GM18511 (cell line): ENCODE measurements at regions not wholly inside any gene's neighbourhood (a gene's known extent, or its start where the extent isn't known, plus 50 kb on each side); places are given as distances from the start of the nearest gene placed in this dataset.
"Not testable (repeated sequence)": the region's sequence is repeated elsewhere in the genome, so short reads cannot be mapped to it uniquely, and the experiment has no call there.

Experiments
- ATAC-seq: cut with Tn5 transposase; IDR thresholded peaks from one replicate; pipeline ENCODE4 v1.9.1; 2021; ENCODE audit warnings: mild to moderate bottlenecking, moderate library complexity; ENCODE audit not compliant: unreplicated experiment

DNA sequence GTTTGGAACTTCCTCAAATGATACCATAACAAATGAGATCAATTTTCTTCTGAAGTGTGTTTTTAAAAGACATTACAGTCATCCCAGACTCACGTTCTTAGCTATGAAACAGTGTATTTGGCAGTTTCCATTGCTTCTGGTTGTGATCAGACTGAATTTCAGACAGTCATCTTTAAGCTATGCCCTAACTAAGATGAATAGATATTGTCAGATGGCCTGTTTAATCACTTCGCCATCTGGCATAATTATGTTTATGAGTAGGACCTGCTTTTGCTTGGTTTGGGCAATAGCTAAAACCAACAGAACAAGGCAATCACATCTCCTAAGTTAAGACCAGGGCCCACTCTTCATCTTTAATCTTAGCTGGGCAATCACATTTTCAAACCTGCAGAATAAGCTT, 313.1 kb downstream of the SV2B start:
- ATAC-seq, result no peak

DNA sequence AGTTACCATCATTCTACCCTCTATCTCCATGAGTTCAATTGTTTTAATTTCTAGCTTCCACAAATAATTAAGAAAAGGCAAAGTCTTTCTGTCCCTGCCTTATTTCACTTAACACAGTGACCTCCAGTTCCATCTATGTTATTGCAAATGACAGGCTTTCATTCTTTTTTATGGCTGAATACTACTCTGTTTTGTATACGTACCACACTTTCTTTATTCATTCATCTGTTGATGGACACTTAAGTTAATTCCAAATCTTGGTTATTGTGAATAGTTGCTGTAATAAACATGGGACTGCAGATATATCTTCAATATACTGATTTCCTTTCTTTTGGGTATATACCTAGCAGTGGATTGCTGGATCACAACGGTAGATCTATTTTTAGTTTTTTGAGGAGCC, 314.1 kb downstream of the SV2B start:
- no peak for ATAC-seq

DNA sequence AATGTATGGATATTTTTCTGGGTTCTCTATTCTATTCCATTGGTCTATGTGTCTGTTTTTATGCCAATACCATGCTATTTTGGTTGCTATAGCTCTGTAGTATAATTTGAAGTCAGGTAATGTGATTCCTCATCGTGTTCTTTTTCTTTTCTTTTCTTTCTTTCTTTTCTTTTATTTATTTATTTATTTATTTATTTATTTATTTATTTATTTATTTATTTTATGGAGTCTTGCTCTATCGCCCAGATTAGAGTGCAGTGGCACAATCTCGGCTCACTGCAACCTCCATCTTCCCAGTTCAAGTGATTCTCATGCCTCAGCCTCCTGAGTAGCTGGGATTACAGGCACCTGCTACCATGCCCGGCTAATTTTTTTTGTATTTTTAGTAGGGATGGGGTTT, 315.2 kb downstream of the SV2B start:
- ATAC-seq, result not testable (repeated sequence)

DNA sequence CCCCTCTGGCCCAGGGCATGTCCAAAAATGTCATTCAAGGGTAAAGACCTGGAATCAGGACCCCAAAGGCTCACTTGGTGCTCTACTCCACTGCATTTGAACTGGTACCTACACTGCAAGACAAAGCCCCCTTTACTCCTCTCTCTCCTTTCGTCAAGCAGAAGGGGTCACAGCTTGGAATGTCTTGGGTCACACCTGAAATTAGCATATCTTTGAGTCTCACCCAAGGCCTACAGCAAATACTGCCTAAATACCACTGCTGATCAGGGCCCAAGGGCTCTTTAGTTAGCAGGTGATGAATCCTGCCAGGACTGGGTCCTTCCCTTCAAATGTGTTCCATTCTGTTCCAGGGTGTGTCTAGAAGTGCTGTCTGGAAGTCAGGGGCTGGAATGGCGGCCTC, 320.6 kb downstream of the SV2B start:
- no peak for ATAC-seq

DNA sequence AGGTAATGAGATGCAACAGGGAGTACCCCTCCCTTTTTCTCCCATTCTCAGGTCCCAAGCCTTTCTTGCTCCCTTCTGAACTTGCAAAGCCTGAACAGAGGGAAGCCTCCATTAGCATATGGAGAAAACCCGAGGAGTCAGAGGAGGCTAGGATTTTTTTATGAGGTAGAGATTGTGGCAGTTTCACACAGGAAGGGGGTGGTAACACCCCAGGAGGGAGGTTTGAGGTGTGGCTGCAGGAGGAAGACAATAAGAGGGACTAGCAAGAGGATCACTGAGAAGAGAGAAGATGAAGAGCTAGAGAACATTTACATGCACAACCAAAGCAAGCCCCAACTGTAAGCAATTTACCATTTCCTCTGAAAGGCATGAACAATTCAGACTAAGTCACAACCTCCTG, 322.7 kb downstream of the SV2B start:
- no peak for ATAC-seq

DNA sequence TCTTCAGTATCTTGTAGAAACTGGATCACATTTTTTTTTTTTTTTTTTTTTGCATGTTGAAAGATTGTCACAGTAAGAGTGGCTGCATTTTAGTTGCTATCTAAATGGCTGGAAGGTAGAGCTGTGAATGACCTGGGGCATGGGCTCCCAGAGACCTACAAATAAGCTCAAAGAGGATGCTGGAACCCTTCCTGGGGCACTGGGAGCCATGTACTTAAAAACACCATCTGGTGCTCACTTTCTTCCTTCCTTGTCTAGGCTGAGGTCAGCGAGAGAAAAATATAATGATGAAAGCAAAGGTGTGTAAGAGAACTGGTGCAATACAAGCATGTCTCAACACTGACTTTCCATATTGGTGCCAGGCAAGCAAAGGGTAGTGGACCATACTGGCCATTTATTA, 323.9 kb downstream of the SV2B start:
- ATAC-seq, result no peak

DNA sequence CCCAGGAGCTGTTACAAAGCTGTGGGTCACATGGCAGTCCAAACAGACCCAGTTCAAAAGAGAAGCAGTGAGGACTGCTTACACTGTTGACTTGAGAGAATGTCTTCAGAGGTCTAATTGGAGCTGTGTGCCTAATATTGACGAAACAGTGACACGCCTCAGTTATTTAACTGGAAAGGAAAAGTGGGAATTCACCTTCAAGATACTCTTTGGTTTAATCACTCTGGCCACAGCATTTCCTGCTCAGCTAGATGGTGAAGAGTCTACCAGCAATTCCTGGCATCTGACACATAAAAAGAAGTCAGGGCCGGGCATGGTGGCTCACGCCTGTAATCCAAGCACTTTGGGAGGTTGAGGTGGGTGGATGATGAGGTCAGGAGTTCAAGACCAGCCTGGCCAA, 326.4 kb downstream of the SV2B start:
- ATAC-seq, result no peak

DNA sequence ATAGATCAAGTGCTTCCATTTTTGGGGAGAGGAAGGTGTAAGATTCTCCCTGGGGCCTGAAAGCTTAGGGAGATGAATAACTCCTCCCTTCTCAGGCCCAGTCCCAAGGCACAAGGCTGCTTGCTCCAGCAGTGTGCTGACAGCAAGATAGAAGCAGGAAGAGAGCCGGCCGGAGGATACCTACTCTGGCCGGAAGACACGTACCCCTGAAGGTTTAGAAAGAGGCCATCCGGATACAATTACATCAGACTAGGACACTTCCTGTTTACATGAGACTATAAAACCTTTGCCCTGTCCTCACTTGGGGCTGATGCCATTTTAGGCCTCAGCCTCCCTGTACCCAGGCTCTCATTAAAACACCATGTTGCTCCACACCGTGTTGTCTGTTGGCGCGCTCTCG, 329.9 kb downstream of the SV2B start:
- no peak for ATAC-seq

DNA sequence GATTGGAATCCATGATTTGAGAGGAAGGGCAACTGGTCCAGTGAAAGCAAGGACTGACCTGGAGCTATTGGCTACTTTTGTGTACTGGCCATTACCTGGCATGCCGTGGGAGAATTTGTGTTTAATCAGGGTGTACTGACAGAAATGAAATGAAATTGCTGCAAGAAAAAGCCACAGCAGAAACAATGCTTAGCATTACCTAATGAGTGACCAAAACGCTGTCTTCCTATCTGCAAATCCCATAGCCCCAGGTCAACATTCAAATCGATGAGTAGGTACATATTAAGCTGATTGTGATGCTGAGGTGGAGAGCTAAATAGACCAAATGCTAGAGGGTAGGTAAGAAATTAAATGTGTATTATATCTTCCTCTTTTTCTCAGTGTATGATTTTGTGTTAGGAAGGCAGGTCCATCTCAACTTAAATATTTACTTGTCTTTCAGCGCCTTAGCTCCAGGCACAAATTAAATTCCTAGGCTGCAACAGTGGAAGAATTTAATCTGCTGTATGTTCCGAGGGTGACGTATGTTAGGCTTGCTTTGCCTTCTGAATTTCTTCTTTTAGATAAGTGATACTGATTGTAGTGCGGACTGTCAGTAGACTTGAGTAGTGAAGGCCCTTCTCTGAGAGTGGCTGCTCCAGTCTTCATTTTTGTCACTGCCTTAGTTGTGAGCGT, 331.1 kb downstream of the SV2B start:
- ATAC-seq, result no peak

DNA sequence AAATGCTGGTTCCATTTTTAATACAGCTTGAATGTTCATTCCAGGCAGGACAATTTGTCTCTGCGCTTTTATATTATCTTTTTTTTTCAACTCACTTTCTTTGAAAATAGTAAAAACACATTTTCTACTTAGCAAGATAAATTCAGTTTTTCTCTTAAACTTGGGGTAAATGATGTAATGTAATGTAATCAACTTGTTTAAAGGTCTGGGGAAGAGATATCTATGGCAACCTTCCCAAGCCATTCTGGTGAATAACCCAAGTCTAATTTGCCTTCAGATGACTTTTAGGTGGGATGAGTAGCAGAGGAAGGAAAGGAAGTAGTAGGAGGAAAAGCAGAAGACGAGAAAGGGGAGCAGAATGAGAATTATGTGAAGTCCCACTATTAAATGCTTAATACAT, 335.1 kb downstream of the SV2B start:
- ATAC-seq, result no peak

DNA sequence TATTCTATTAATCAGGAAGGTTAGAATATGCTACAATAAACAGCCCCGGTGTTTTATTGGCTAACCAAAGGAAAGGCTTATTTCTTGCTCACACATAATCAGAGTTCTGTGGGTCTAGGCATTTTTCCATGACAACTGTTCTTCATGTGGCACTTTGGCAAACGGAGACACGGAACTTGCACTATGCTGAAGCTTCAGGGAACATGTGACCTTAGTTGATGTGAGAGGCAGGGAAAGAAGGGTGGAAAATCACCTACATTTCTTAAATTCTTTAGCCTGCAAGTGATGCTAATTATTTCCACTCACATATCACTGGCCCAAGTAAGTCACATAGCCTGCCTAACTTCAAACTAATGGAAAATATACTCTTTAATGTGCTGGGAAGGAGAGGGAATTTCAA, 344.6 kb downstream of the SV2B start:
- no peak for ATAC-seq

DNA sequence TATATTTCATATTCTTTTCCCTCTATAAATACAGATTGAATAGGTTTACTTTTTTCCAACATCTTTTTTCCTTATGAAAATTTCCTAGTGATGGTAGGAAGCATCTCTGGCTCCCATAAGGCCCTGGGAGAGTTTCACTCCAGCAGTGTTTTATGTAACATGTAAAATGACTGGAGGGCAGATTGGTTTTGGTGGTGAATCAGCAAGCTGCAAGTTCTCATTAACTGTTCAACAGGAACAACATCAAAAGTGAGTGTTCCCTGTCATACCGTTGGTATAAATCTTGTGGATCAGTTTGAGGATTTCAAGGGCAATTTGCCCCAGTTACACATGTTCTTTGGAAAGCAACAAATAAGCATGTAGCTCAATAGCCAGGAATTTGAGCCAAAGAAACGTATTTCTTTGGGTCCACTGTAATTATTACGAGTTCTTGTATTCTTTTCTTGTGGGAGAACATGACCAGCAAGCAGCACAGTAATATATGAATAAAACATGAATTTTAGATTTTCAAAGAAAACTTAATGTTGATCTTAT, 345.7 kb downstream of the SV2B start:
- no peak for ATAC-seq

DNA sequence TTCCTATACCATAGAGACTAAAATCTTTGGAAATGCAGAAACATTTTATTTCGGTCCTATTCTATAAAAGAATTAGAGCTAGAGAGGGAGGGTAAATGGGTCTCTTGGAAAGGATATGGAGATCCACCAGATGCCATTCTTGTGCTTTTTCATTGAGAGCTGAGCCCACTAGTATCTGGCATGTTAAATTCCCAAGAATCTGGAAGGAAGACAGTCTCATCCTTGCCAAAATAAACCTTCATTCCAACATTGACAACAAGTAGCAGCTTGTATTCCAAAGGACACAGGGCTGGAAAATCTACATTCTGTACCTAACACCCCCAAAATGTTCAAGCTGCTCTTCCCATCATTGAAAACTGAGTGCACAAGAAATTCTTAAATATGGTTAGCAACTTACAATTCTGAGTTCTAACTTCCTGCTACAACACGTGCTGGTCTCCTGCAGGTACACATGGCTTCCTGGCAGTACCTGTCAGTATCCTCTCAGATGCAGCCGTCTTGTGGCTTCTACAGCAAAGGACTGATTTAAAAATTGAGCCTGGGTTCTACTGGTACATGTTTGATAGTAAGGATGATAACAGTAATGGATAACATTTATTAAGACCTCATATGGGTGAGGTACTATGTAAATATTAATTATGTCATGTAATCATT, 348.1 kb downstream of the SV2B start:
- no peak for ATAC-seq

DNA sequence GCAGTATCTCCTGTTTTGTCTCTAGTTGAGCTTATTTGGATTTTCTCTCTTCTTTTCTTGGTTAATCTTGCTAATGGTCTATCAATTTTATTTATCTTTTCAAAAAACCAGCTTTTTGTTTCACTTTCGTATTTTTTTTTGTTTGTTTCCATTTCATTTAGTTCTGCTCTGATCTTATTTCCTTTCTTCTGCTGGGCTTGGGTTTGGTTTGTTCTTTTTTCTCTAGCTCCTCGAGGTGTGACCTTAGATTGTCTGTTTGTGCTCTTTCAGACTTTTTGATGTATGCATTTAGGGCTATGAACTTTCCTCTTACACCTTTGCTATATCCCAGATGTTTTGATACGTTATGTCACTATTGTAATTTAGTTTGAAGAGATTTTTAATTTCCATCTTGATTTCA, 353.3 kb downstream of the SV2B start:
- ATAC-seq, result not testable (repeated sequence)

DNA sequence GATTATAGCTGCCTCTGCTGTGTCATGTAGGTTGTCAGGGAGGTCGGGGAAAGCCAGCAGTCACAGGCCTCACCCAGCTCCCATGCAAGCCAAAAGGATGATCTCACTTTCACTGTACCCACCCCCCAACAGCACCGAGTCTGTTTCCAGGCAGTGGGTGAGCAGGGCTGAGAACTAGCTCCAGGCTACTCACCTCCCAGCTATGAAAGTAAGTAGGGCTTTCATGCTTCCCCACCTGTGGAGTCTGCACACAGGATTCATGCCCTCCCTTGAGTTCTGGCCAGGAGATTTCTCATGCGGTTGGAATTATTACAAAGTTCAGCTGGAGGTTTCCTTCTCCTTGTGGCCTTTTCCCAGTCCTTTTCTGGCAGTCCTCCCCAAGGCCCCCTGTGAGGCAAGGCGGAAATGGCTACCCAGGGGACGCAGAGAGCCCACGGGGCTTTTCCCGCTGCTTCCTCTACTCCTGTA, 356.2 kb downstream of the SV2B start:
- no peak for ATAC-seq

DNA sequence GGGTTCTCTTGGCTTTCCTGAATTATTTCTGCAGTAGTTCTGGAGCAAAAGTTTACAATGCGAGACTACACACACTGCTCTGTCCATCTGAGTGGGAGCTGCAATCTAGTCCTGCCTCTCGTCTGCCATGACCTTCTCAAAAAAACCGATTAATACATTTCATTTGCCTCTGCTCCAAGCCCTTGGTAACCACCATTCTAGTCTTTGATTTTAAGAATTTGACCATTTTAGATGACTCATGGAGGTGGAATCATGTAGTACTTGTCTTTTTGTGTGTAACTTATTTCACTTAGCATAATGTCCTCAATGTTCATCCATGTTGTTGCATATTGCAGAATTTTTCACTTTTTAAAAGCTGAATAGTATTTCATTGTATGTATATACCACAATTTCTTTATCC, 356.9 kb downstream of the SV2B start:
- no peak for ATAC-seq

DNA sequence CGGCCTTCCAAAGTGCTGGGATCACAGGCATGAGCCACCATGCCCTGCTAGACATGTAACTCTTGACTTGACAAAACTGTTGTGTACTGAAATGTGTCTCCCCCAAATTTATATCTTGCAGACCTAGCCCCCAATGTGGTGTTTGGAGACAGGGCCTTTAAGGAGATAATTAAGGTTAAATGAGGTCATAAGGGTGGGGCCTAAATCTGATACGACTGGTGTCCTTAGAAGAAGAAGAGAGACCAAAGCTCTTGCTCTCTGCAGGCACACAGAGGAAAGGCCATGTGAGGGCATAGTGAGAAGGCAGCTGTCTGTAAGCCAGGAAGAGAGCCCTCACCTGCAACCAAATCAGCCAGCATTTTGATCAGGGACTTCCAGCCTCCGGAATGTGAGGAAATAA, 361.3 kb downstream of the SV2B start:
- ATAC-seq, result no peak

DNA sequence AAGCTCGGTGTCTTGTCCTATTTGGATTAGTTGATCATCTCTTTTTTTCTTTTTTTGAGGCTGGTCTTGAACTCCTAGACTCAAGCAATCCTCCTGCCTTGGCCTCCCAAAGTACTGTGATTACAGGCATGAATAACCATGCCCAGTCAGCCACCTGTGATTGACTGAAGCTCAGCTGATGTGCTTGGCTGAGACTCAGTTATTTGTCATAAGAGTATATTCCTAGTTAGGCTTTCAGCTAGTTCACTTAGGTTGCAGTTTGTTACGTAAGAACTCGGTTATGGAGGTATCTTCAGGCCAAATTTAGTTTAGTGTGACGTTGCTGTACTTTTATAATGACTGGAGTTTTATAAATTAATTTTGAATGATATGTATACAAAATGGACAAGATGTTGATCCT, 365.0 kb downstream of the SV2B start:
- ATAC-seq, result no peak

DNA sequence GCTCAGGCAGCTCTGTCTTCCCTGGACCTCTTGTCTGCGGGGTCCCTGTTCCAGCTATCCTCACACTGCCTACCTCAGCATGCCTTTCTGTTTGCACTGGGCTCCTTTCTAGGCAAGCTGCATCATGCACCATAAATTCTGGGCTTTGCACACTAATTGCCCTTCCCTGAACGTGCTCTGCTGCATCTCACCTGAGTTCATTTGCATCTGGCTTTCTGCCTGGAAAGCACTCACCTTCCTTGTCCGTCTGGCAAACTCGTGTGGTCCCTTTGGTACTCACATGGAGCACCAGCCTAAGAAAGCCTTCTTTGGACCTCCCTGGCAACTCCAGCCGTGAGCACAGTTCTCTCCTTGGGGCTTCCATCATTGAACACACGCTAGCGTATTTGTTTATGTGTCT, 365.6 kb downstream of the SV2B start:
- no peak for ATAC-seq

DNA sequence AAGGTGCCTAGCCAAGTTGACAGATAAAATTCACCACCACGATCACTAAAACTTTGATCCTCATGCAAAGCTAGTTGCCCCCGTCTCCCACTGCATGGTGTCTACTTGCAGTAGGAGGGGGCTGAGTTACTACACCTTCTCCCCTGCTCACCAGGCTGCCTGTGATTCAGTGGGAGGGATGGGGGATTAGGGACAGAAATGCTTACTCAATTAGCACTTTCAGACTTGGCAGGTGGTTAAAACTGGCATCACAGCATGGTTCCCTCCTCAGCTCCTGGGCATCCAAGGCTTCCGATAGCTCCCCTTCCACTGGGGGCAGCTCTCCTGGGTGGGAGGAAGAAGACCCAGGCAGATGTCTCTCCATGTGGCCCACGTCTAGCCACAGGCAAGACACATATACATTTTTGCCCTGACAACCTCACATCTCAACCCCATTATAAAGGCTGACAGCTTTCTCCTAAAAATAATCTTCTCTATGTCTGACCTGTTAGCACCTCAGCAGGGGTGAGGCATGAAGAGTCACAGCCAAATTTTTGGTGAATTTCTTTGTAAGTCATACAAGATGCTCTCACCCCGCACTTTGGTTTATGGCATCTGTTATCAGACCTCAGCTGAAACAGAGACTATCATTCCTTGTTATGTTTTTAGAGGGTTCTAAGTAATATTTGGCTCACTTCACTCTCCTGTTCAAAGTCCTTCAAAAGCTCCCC, 369.0 kb downstream of the SV2B start:
- no peak for ATAC-seq

DNA sequence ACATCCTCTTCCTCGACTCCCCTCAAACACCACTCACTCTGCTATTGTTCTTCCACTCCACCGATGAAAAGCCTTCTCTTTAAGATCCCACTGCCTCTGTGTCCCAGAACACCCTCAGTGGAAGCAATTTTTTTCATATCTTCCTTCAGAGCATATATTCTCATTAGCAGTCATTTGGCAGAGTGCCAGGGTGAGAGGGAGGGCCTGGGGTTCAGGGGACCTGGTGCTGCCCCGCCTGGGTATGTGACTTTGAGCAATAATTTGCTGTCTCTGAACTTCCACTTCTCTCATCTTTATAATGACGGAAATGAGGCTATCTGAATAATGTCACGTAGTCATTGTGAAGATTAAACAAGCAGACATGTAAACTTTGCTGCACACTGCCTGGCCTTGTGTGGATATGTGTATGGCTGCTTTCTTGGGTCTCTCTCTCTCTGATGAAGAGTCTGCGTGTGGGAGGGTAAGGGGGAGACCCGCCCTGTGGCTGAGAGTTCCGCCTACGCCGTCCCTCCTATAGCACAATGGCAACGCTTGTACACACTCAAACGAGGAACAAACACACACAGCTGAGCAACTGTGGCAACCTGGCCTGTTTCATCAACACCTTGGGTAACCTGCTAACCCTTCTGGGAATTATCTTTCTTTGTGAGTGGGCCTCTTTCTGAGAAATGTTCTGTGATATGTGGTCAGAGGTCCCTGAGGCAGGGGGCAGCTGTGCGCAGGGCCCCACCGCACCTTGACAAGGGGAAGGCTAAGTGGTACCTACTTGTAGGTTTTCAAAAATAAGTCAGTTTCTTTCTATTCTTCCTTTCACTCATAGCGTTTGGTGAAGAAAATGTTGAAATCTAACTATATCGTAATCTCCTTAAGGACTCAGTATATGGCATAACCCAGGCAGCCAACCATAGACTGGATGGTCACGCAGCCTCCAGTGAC, 369.8 kb downstream of the SV2B start:
- ATAC-seq, result no peak
